SK-N-SH (cell line): ENCODE measurements at regions not wholly inside any gene's neighbourhood (a gene's known extent, or its start where the extent isn't known, plus 50 kb on each side); places are given as distances from the start of the nearest gene placed in this dataset.

Experiments used
- CTCF ChIA-PET: fragments of 300-600, 350-600 bp; formaldehyde crosslinking; extraction: SDS; loops from one replicate; lab custom pipeline; 2021; lab: Yijun Ruan, JAX
- POLR2A ChIA-PET: fragments of 350-600 bp; sonication (Branson Sonifier 250); formaldehyde crosslinking; extraction: SDS; loops from one replicate; lab custom pipeline; 2020; ENCODE audit warnings: antibody characterized with exemption, inconsistent platforms; lab: Yijun Ruan, JAX
- DNase-seq: peaks from one replicate; pipeline ENCODE4 v3.0.0; 2012
- H2AFZ ChIP-seq: fragments of 200-600 bp; sonication (generic); 2 replicates; pipeline ENCODE4 v1.8.1; 2016; ENCODE audit warnings: antibody characterized with exemption, mild to moderate bottlenecking, low read depth
- H3F3A ChIP-seq: fragments of 200-600 bp; sonication (generic); replicated peaks from 2 replicates; pipeline ENCODE3; 2016; ENCODE audit warnings: antibody characterized with exemption, mild to moderate bottlenecking; ENCODE audit not compliant: insufficient read depth
- H3K27ac ChIP-seq, 2 experiments: fragments of 200-500 bp in 1 of 2; fragments of 200-600 bp in 1 of 2; sonication (Bioruptor generic) in 1 of 2; sonication (generic), shearing (Covaris generic) in 1 of 2; 2 replicates each; pipeline versions ENCODE4 v1.5.1 to v1.6.1; 2014 to 2016; ENCODE audit warnings: low read depth in 2 of 2, inconsistent platforms in 1 of 2, low read length in 1 of 2, mild to moderate bottlenecking in 1 of 2, mixed read lengths in 1 of 2
- H3K27me3 ChIP-seq: fragments of 200-600 bp; sonication (generic), shearing (Covaris generic); 2 replicates; pipeline ENCODE4 v1.6.1; 2016; ENCODE audit warnings: mixed run types; ENCODE audit not compliant: insufficient read depth
- H3K36me3 ChIP-seq, 2 experiments: fragments of 200-500 bp in 1 of 2; fragments of 200-600 bp in 1 of 2; sonication (Bioruptor generic) in 1 of 2; sonication (generic) in 1 of 2; replicated peaks in 1 of 2; 2 replicates each; pipeline versions ENCODE3 to v1.5.1; 2014 to 2016; ENCODE audit warnings: low read length in 1 of 2, mild to moderate bottlenecking in 1 of 2; ENCODE audit not compliant: insufficient read depth in 2 of 2, control insufficient read depth in 1 of 2
- H3K4me1 ChIP-seq, 2 experiments: fragments of 200-500 bp in 1 of 2; fragments of 200-600 bp in 1 of 2; sonication (Bioruptor generic) in 1 of 2; sonication (generic), shearing (Covaris generic) in 1 of 2; 2 replicates each; pipeline versions ENCODE4 v1.5.1 to v1.6.1; 2014 to 2016; ENCODE audit warnings: low read depth in 1 of 2, low read length in 1 of 2, mixed run types in 1 of 2; ENCODE audit not compliant: insufficient read depth in 2 of 2, control insufficient read depth in 1 of 2
- H3K4me2 ChIP-seq: fragments of 200-600 bp; sonication (generic), shearing (Covaris generic); 2 replicates; pipeline ENCODE4 v1.6.1; 2017; ENCODE audit warnings: mixed run types
- H3K4me3 ChIP-seq, 2 experiments: fragments of 200-500 bp in 1 of 2; fragments of 200-600 bp in 1 of 2; sonication (Bioruptor generic) in 1 of 2; sonication (generic), shearing (Covaris generic) in 1 of 2; 2 replicates each; pipeline versions ENCODE4 v1.5.1 to v1.8.1; 2014 to 2016; ENCODE audit warnings: low read depth in 2 of 2, inconsistent platforms in 1 of 2, low read length in 1 of 2, mild to moderate bottlenecking in 1 of 2, mixed read lengths in 1 of 2, moderate library complexity in 1 of 2
- H3K79me2 ChIP-seq: fragments of 200-600 bp; sonication (generic); 2 replicates; pipeline ENCODE4 v1.8.1; 2017; ENCODE audit warnings: mild to moderate bottlenecking; ENCODE audit not compliant: insufficient read depth
- H3K9ac ChIP-seq: fragments of 200-600 bp; sonication (generic); 2 replicates; pipeline ENCODE4 v1.6.1; 2017; ENCODE audit warnings: mixed run types
- H3K9me2 ChIP-seq: fragments of 200-600 bp; sonication (generic); 2 replicates; pipeline ENCODE4 v1.6.1; 2017; ENCODE audit warnings: mixed run types
- H3K9me3 ChIP-seq: fragments of 200-600 bp; sonication (generic); 2 replicates; pipeline ENCODE4 v1.6.1; 2017; ENCODE audit warnings: mixed run types, mild to moderate bottlenecking, moderate library complexity
- H4K20me1 ChIP-seq: fragments of 200-600 bp; sonication (generic); 2 replicates; pipeline ENCODE4 v1.6.1; 2017; ENCODE audit warnings: mild to moderate bottlenecking, mixed run types; ENCODE audit not compliant: insufficient read depth
- FOXJ3 ChIP-seq: sonication (generic); formaldehyde crosslinking; IDR thresholded peaks from 2 replicates; pipeline ENCODE4 v1.5.1; 2020; ENCODE audit warnings: mild to moderate bottlenecking, missing genetic modification reagents
- GABPA ChIP-seq: IDR thresholded peaks from 2 replicates; pipeline ENCODE4 v1.4.0; 2012; ENCODE audit warnings: low read depth, mild to moderate bottlenecking
- MXI1 ChIP-seq: IDR thresholded peaks from 2 replicates; pipeline ENCODE4 v1.6.1; 2012; ENCODE audit warnings: mild to moderate bottlenecking, low read depth, low read length, improper control_type of control experiment
- NRF1 ChIP-seq: IDR thresholded peaks from 2 replicates; pipeline ENCODE4 v1.6.1; 2012; ENCODE audit warnings: low read depth, mild to moderate bottlenecking, low read length
- POLR2AphosphoS5 ChIP-seq: IDR thresholded peaks from 2 replicates; pipeline ENCODE4 v1.6.1; 2012; ENCODE audit warnings: low read depth, low read length
- RAD21 ChIP-seq: IDR thresholded peaks from 2 replicates; pipeline ENCODE4 v1.6.1; 2012; ENCODE audit warnings: mild to moderate bottlenecking, low read length
- RCOR1 ChIP-seq: fragments of 150-350 bp; IDR thresholded peaks from 2 replicates; pipeline ENCODE4 v1.6.1; 2017; ENCODE audit warnings: antibody characterized with exemption, low read length
- RFX5 ChIP-seq: IDR thresholded peaks from 2 replicates; pipeline ENCODE4 v1.6.1; 2012; ENCODE audit warnings: mild to moderate bottlenecking, improper control_type of control experiment, low read length
- RXRA ChIP-seq: IDR thresholded peaks from 2 replicates; pipeline ENCODE4 v1.4.0; 2012; ENCODE audit warnings: low read depth, mild to moderate bottlenecking, borderline replicate concordance
- SMC3 ChIP-seq: IDR thresholded peaks from 2 replicates; pipeline ENCODE4 v1.6.1; 2012; ENCODE audit warnings: low read depth, low read length, improper control_type of control experiment
- TCF12 ChIP-seq: IDR thresholded peaks from 2 replicates; pipeline ENCODE4 v1.4.0; 2012
- WGBS: methylation state at CpG from one replicate; pipeline ENCODE4 v1.1.6; 2017; ENCODE audit warnings: low lambda C conversion rate; 5-methylcytosine and 5-hydroxymethylcytosine counted together
- TF ChIP-seq, protein P1 (sequence below): IDR thresholded peaks from 2 replicates; pipeline ENCODE4 v1.4.0; 2012; ENCODE audit warnings: low read depth, borderline replicate concordance
- TF ChIP-seq, protein P2 (sequence below): IDR thresholded peaks from 2 replicates; pipeline ENCODE4 v1.4.0; 2012; ENCODE audit warnings: low read depth, borderline replicate concordance
- TF ChIP-seq, protein P3 (sequence below): fragments of 150-350 bp; IDR thresholded peaks from 2 replicates; pipeline ENCODE4 v1.6.1; 2017; ENCODE audit warnings: antibody characterized with exemption, low read length, low read depth, borderline replicate concordance
- TF ChIP-seq, protein P4 (sequence below): IDR thresholded peaks from 2 replicates; pipeline ENCODE4 v1.6.1; 2012; ENCODE audit warnings: mild to moderate bottlenecking, low read depth, low read length, moderate library complexity
- TF ChIP-seq, protein P5 (sequence below): IDR thresholded peaks from 2 replicates; pipeline ENCODE4; 2012

DNA sequence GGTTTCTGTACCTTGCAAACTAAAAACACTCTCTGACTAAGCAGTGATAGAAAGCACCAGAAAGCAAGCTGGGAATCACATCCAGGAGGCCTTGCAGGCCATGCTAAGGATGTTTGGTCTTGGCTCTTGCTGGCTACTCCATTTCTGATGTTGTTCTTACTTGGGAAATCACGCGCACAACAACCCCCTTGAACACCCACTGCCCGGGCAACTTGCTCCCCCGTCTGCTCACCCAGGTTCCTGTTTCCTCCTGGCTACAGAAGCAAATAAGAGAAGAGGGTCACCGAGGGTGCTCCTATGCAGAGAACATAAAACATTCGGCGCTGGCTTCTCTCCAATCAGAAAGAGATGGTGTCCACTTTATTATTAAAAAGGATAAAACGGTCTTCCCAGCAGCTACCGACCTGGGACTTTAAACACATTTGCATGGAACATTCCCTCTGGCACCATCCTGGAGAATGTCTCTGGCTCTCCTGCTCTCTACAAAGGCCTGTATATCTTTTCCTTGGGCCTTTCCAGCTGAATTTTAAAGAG is 271.2 kb upstream of the RPL38 start (continued):
- TF ChIP-seq RCOR1 (no peak), POLR2AphosphoS5 (no peak)
- TF ChIP-seq, all 33 proteins: peak for 0

DNA sequence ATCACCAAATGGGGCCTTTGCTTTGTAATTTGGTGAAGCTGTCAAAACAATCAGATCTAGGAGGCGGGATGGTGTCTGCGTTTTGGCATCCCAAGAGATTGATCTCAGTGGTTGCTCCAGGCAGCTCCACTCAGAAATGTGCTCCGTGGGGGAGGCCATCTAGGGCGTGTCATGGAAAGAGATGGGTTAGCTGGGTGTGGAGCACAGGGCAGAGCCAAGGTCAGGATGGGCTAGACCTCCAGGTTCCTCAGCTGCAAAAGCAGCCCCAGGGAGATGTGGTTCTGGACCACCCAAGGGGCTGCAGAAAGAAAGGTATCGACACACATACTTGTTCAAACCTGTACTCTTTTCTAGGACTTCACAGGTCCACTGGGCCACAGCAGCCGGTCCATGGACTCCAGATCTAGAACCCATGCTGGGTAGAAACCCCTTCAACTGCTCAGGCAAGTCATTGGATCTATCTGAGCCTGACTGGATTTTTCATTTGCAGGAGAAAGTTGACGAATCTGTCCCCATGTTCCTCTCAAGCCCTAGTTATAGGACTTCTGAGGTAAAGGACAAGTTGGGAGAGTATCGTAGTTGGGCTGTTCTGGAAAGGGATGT is 270.2 kb upstream of the RPL38 start:
- no peak for TF ChIP-seq RAD21
- no peak for TF ChIP-seq POLR2AphosphoS5
- TF ChIP-seq, protein P1, sequence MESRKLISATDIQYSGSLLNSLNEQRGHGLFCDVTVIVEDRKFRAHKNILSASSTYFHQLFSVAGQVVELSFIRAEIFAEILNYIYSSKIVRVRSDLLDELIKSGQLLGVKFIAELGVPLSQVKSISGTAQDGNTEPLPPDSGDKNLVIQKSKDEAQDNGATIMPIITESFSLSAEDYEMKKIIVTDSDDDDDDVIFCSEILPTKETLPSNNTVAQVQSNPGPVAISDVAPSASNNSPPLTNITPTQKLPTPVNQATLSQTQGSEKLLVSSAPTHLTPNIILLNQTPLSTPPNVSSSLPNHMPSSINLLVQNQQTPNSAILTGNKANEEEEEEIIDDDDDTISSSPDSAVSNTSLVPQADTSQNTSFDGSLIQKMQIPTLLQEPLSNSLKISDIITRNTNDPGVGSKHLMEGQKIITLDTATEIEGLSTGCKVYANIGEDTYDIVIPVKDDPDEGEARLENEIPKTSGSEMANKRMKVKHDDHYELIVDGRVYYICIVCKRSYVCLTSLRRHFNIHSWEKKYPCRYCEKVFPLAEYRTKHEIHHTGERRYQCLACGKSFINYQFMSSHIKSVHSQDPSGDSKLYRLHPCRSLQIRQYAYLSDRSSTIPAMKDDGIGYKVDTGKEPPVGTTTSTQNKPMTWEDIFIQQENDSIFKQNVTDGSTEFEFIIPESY = no peak
- TF ChIP-seq TCF12 = no peak
- no peak for TF ChIP-seq GABPA
- no peak for TF ChIP-seq SMC3
- TF ChIP-seq FOXJ3 (CRISPR knock-in tag) = no peak
- TF ChIP-seq, protein P2, sequence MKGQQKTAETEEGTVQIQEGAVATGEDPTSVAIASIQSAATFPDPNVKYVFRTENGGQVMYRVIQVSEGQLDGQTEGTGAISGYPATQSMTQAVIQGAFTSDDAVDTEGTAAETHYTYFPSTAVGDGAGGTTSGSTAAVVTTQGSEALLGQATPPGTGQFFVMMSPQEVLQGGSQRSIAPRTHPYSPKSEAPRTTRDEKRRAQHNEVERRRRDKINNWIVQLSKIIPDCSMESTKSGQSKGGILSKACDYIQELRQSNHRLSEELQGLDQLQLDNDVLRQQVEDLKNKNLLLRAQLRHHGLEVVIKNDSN = no peak
- TF ChIP-seq, protein P3, sequence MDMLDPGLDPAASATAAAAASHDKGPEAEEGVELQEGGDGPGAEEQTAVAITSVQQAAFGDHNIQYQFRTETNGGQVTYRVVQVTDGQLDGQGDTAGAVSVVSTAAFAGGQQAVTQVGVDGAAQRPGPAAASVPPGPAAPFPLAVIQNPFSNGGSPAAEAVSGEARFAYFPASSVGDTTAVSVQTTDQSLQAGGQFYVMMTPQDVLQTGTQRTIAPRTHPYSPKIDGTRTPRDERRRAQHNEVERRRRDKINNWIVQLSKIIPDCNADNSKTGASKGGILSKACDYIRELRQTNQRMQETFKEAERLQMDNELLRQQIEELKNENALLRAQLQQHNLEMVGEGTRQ = no peak
- TF ChIP-seq, protein P4, sequence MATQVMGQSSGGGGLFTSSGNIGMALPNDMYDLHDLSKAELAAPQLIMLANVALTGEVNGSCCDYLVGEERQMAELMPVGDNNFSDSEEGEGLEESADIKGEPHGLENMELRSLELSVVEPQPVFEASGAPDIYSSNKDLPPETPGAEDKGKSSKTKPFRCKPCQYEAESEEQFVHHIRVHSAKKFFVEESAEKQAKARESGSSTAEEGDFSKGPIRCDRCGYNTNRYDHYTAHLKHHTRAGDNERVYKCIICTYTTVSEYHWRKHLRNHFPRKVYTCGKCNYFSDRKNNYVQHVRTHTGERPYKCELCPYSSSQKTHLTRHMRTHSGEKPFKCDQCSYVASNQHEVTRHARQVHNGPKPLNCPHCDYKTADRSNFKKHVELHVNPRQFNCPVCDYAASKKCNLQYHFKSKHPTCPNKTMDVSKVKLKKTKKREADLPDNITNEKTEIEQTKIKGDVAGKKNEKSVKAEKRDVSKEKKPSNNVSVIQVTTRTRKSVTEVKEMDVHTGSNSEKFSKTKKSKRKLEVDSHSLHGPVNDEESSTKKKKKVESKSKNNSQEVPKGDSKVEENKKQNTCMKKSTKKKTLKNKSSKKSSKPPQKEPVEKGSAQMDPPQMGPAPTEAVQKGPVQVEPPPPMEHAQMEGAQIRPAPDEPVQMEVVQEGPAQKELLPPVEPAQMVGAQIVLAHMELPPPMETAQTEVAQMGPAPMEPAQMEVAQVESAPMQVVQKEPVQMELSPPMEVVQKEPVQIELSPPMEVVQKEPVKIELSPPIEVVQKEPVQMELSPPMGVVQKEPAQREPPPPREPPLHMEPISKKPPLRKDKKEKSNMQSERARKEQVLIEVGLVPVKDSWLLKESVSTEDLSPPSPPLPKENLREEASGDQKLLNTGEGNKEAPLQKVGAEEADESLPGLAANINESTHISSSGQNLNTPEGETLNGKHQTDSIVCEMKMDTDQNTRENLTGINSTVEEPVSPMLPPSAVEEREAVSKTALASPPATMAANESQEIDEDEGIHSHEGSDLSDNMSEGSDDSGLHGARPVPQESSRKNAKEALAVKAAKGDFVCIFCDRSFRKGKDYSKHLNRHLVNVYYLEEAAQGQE = no peak
- TF ChIP-seq, protein P5, sequence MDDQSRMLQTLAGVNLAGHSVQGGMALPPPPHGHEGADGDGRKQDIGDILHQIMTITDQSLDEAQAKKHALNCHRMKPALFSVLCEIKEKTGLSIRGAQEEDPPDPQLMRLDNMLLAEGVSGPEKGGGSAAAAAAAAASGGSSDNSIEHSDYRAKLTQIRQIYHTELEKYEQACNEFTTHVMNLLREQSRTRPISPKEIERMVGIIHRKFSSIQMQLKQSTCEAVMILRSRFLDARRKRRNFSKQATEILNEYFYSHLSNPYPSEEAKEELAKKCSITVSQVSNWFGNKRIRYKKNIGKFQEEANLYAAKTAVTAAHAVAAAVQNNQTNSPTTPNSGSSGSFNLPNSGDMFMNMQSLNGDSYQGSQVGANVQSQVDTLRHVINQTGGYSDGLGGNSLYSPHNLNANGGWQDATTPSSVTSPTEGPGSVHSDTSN = no peak
- TF ChIP-seq RXRA = no peak
- no peak for TF ChIP-seq RFX5
- no peak for TF ChIP-seq NRF1
- no peak for TF ChIP-seq MXI1
- TF ChIP-seq RCOR1 = no peak
- TF ChIP-seq, all 33 proteins: peak for 0
- no peaks in the 10 kb centered on the region for H3K36me3 ChIP-seq
- CTCF ChIA-PET = interaction anchor here (1.1 to 1.2 kb wide), 2 partner anchors 57 to 65 kb away, joined by 3 read pairs; no protein-coding TSS in a partner anchor
- no peaks in the 10 kb centered on the region for H3K9me2 ChIP-seq
- no peaks in the 10 kb centered on the region for H3K27me3 ChIP-seq
- WGBS = 31% methylated on average over 8 of the region's 8 CpGs
- no peak overlapping the region for H3K4me2 ChIP-seq
- no peak overlapping the region for H2AFZ ChIP-seq
- no peak overlapping the region for H3K9ac ChIP-seq
- no peaks in the 10 kb centered on the region for H4K20me1 ChIP-seq
- H3K4me1 ChIP-seq = peaks cover 0 to 5% of the 10 kb centered on the region in 2 experiments; a peak in 1 of 4 replicates
- H3K9me3 ChIP-seq = peaks cover under 1% of the 10 kb centered on the region; the same call in 1 of the 2 replicates
- no peaks in the 10 kb centered on the region for H3K79me2 ChIP-seq
- no peak overlapping the region for H3K4me3 ChIP-seq
- H3F3A ChIP-seq = no peaks in the 10 kb centered on the region
- POLR2A ChIA-PET = no interaction called here
- no peak for DNase-seq
- H3K27ac ChIP-seq = no peak overlapping the region
